Endothelial cell of umbilical vein (primary cell): ENCODE measurements at regions not wholly inside any gene's neighbourhood (a gene's known extent, or its start where the extent isn't known, plus 50 kb on each side); places are given as distances from the start of the nearest gene placed in this dataset.

ENCODE experiments used
- BruUV-seq: library from RNA; stranded (reverse); fragments of 400-500 nt; replicated peaks from 2 replicates; lab custom pipeline; 2021; lab: Mats Ljungman, UMichigan
- CTCF ChIA-PET: fragments of 300-600, 350-600 bp; sonication (Branson Sonifier 250); formaldehyde crosslinking; loops from one replicate; lab custom pipeline; 2021; ENCODE audit warnings: antibody characterized with exemption, inconsistent platforms; lab: Charles Lee
- POLR2A ChIA-PET: fragments of 300-600, 350-600 bp; sonication (Branson Sonifier 250); formaldehyde crosslinking; loops from one replicate; lab custom pipeline; 2021; ENCODE audit warnings: antibody characterized with exemption, inconsistent platforms; lab: Charles Lee
- DNase-seq: peaks from one replicate; pipeline ENCODE4 v3.0.0-alpha.2; 2011; ENCODE audit warnings: low read depth, low spot score
- FAIRE-seq: peaks from 2 replicates; lab custom pipeline; 2011; peaks lifted over from hg19 to GRCh38; lab: Jason Lieb, UNC
- H2AFZ ChIP-seq: 2 replicates; pipeline ENCODE4 v1.6.0; 2012; ENCODE audit warnings: low read depth, low read length, control low read depth, inconsistent platforms
- H3K27ac ChIP-seq: 2 replicates; pipeline ENCODE4 v1.5.1; 2011; ENCODE audit warnings: low read depth, mild to moderate bottlenecking, control low read depth, low read length, moderate library complexity; ENCODE audit not compliant: insufficient read depth
- H3K27me3 ChIP-seq, 2 experiments: 2 replicates each; pipeline versions ENCODE4 v1.6.0 to v1.6.1; 2011; ENCODE audit warnings: low read length in 2 of 2, mixed read lengths in 1 of 2; ENCODE audit not compliant: control insufficient read depth in 2 of 2, insufficient read depth in 2 of 2
- H3K36me3 ChIP-seq, 2 experiments: 2 replicates in 1 of 2; 3 replicates in 1 of 2; pipeline ENCODE4 v1.5.1; 2011; ENCODE audit warnings: low read length in 2 of 2, mild to moderate bottlenecking in 1 of 2, moderate library complexity in 1 of 2; ENCODE audit not compliant: control insufficient read depth in 2 of 2, insufficient read depth in 2 of 2; ENCODE audit errors: extremely low read depth in 1 of 2
- H3K4me1 ChIP-seq: 3 replicates; pipeline ENCODE4 v1.5.1; 2011; ENCODE audit warnings: mild to moderate bottlenecking, low read length; ENCODE audit not compliant: control insufficient read depth, insufficient read depth; ENCODE audit errors: extremely low read depth
- H3K4me2 ChIP-seq: 2 replicates; pipeline ENCODE4 v1.6.1; 2011; ENCODE audit warnings: low read length, control low read depth, mixed read lengths; ENCODE audit not compliant: insufficient read depth
- H3K4me3 ChIP-seq, 3 experiments: fragments of 200-600 bp in 1 of 3; sonication (generic), shearing (Covaris generic) in 1 of 3; replicated peaks in 1 of 3; 2 replicates each; pipeline ENCODE4 v1.5.1; 2011 to 2016; ENCODE audit warnings: control low read depth in 3 of 3, low read length in 3 of 3, mild to moderate bottlenecking in 2 of 3, inconsistent platforms in 1 of 3, low read depth in 1 of 3, moderate library complexity in 1 of 3; ENCODE audit not compliant: insufficient read depth in 1 of 3
- H3K79me2 ChIP-seq: 2 replicates; pipeline ENCODE4 v1.6.0; 2012; ENCODE audit warnings: low read length, inconsistent platforms; ENCODE audit not compliant: control insufficient read depth, insufficient read depth
- H3K9ac ChIP-seq: replicated peaks from 2 replicates; pipeline ENCODE3; 2011; ENCODE audit warnings: low read length, control low read depth; ENCODE audit not compliant: insufficient read depth; ENCODE audit errors: extremely low read depth
- H3K9me1 ChIP-seq: replicated peaks from 3 replicates; pipeline ENCODE4 v1.6.0; 2011; ENCODE audit warnings: mild to moderate bottlenecking, low read length; ENCODE audit not compliant: control insufficient read depth, insufficient read depth; ENCODE audit errors: extremely low read depth
- H3K9me3 ChIP-seq: replicated peaks from 2 replicates; pipeline ENCODE4 v1.5.1; 2012; ENCODE audit warnings: low read length, inconsistent platforms; ENCODE audit not compliant: control insufficient read depth, insufficient read depth
- H4K20me1 ChIP-seq: replicated peaks from 2 replicates; pipeline ENCODE3; 2011; ENCODE audit warnings: mild to moderate bottlenecking, low read length; ENCODE audit not compliant: control insufficient read depth, insufficient read depth; ENCODE audit errors: extremely low read depth
- EZH2 ChIP-seq: IDR thresholded peaks from 2 replicates; pipeline ENCODE4 v1.6.1; 2012; ENCODE audit warnings: borderline replicate concordance, low read depth, mild to moderate bottlenecking, moderate library complexity, low read length, inconsistent platforms; ENCODE audit not compliant: severe bottlenecking
- FOS ChIP-seq: IDR thresholded peaks from 2 replicates; pipeline ENCODE4 v1.6.1; 2011; ENCODE audit warnings: mild to moderate bottlenecking, low read length, moderate library complexity, borderline replicate concordance; ENCODE audit not compliant: insufficient read depth
- GATA2 ChIP-seq: IDR thresholded peaks from 2 replicates; pipeline ENCODE4 v1.7.0; 2011; ENCODE audit warnings: low read depth, mild to moderate bottlenecking, moderate library complexity, mixed read lengths, low read length; ENCODE audit not compliant: insufficient read length, insufficient read depth
- JUN ChIP-seq: IDR thresholded peaks from 2 replicates; pipeline ENCODE4 v1.6.1; 2011; ENCODE audit warnings: borderline replicate concordance, low read depth; ENCODE audit not compliant: insufficient read length, insufficient read depth
- MYC ChIP-seq: IDR thresholded peaks from one replicate; pipeline ENCODE4 v1.6.1; 2011; ENCODE audit warnings: mild to moderate bottlenecking, low read depth, low read length
- POLR2A ChIP-seq: IDR thresholded peaks from 2 replicates; pipeline ENCODE4 v1.6.1; 2012; ENCODE audit warnings: low read depth, mild to moderate bottlenecking, control low read depth, low read length
- POLR2AphosphoS5 ChIP-seq: IDR thresholded peaks from 2 replicates; pipeline ENCODE4 v1.6.1; 2012; ENCODE audit warnings: low read depth, mild to moderate bottlenecking, control low read depth, low read length, moderate library complexity; ENCODE audit not compliant: insufficient read depth
- dilution Hi-C: fragments of 300-500 bp; cut with MboI; formaldehyde crosslinking; loops from one replicate; pipeline ENCODE4 v1.15.0; 2019; ENCODE audit warnings: low sequenced_read_pairs; ENCODE audit not compliant: extremely low pct_ligation_motif_present
- intact Hi-C: fragments of 100-400 bp; cut with micrococcal nuclease; formaldehyde crosslinking; loops from one replicate; pipeline ENCODE4 v1.10.0; 2022
- TF ChIP-seq, protein P1 (sequence below): IDR thresholded peaks from 2 replicates; pipeline ENCODE4 v1.6.1; 2011; ENCODE audit not compliant: insufficient read depth, insufficient read length
- TF ChIP-seq, protein P2 (sequence below), 2 donors: IDR thresholded peaks; 1 replicate in 1 of 2; 2 replicates in 1 of 2; pipeline ENCODE4 v1.5.1; 2011; ENCODE audit warnings: low read length in 2 of 2, mild to moderate bottlenecking in 2 of 2, moderate library complexity in 2 of 2, control low read depth in 1 of 2, inconsistent platforms in 1 of 2, low read depth in 1 of 2; ENCODE audit not compliant: insufficient read depth in 1 of 2; ENCODE audit errors: extremely low read depth in 1 of 2

DNA sequence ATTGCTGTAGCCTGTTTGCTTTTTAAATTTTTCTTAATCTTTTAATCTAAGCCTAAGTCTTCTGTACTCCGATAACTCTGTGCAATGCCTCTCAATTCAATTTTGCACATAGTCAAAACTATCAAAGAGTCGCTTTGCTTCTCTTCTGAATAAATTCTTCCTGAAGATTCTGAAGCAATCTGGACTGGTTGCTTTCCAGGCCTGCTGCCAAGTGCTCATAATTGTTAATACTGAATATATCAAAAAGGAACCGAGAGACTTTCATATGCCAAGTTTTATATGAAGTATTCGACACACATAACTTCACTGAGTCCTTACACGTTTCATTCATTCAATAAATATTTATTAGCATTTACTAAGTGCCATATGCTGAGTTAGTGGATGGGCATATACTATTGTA is 91.3 kb downstream of the EDNRB start:
- Histone ChIP-seq H3K79me2 (no peaks in the 10 kb centered on the region), H3K27me3 (no peaks in the 10 kb centered on the region), H3K9me1 (no peaks in the 10 kb centered on the region), H3K4me2 (no peak overlapping the region), H3K9me3 (no peaks in the 10 kb centered on the region), H3K36me3 (no peaks in the 10 kb centered on the region), H3K4me3 (no peak overlapping the region), H4K20me1 (no peaks in the 10 kb centered on the region), H3K27ac (no peak overlapping the region), H2AFZ (no peak overlapping the region), H3K9ac (no peak overlapping the region), H3K4me1 (no peaks in the 10 kb centered on the region)
- FAIRE-seq (no peak), DNase-seq (peak; percentile 7)
- TF ChIP-seq POLR2AphosphoS5 (no peak), FOS (no peak), JUN (no peak), MYC (no peak), EZH2 (no peak), POLR2A (no peak), GATA2 (no peak)
- TF ChIP-seq, protein P1, sequence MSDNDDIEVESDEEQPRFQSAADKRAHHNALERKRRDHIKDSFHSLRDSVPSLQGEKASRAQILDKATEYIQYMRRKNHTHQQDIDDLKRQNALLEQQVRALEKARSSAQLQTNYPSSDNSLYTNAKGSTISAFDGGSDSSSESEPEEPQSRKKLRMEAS: no peak
- TF ChIP-seq, protein P2, sequence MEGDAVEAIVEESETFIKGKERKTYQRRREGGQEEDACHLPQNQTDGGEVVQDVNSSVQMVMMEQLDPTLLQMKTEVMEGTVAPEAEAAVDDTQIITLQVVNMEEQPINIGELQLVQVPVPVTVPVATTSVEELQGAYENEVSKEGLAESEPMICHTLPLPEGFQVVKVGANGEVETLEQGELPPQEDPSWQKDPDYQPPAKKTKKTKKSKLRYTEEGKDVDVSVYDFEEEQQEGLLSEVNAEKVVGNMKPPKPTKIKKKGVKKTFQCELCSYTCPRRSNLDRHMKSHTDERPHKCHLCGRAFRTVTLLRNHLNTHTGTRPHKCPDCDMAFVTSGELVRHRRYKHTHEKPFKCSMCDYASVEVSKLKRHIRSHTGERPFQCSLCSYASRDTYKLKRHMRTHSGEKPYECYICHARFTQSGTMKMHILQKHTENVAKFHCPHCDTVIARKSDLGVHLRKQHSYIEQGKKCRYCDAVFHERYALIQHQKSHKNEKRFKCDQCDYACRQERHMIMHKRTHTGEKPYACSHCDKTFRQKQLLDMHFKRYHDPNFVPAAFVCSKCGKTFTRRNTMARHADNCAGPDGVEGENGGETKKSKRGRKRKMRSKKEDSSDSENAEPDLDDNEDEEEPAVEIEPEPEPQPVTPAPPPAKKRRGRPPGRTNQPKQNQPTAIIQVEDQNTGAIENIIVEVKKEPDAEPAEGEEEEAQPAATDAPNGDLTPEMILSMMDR (IDR thresholded peaks at IDR 0.05; ENCODE audit: extremely low read depth in 1 of 2, insufficient read depth in 1 of 2, low read depth in 1 of 2, low read length in 2 of 2): no peak
- intact Hi-C loops (no loop called here), dilution Hi-C loops (no loop called here)
- CTCF ChIA-PET: no interaction called here
- BruUV-seq: no TSS peak
- POLR2A ChIA-PET: no interaction called here
